Thyroid gland (tissue), 4 donors: ENCODE measurements at regions not wholly inside any gene's neighbourhood (a gene's known extent, or its start where the extent isn't known, plus 50 kb on each side); places are given as distances from the start of the nearest gene placed in this dataset.

ENCODE experiments used
- POLR2A ChIP-seq, 2 donors: fragments of 450-650 bp; IDR thresholded peaks; one replicate each; pipeline ENCODE4 v1.6.1; 2017; ENCODE audit warnings: antibody characterized with exemption in 2 of 2, mild to moderate bottlenecking in 2 of 2, moderate library complexity in 1 of 2
- TF ChIP-seq, protein P1 (sequence below), 6 experiments: fragments of 200-600 bp in 3 of 6; fragments of 450-650 bp in 3 of 6; sonication (generic) in 3 of 6; IDR thresholded peaks; one replicate each; pipeline ENCODE4 v1.5.1; 2016 to 2019; ENCODE audit warnings: antibody characterized with exemption in 6 of 6, mild to moderate bottlenecking in 2 of 6, inconsistent platforms in 1 of 6, moderate library complexity in 1 of 6

DNA sequence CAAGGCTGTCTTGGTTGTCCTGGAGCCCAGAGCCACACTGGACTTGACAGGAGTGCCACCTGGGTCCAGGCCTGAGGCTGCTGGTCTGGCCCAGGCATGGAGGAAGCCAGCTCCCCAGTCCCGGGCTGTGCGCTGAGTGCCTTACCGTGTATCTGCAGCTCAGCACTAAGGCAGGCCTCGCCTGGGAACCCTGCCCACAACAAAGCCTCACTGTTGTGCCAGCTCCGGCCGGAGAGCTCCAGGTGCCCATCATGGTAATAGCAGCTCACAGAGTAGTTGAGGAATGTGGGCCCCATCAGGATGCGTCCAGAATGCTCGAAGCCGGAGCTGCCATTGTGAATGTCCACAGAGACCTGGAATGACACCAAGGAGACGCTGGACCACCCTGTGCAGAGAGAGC lies 72.2 kb downstream of the RMI2 start:
- TF ChIP-seq, protein P1, sequence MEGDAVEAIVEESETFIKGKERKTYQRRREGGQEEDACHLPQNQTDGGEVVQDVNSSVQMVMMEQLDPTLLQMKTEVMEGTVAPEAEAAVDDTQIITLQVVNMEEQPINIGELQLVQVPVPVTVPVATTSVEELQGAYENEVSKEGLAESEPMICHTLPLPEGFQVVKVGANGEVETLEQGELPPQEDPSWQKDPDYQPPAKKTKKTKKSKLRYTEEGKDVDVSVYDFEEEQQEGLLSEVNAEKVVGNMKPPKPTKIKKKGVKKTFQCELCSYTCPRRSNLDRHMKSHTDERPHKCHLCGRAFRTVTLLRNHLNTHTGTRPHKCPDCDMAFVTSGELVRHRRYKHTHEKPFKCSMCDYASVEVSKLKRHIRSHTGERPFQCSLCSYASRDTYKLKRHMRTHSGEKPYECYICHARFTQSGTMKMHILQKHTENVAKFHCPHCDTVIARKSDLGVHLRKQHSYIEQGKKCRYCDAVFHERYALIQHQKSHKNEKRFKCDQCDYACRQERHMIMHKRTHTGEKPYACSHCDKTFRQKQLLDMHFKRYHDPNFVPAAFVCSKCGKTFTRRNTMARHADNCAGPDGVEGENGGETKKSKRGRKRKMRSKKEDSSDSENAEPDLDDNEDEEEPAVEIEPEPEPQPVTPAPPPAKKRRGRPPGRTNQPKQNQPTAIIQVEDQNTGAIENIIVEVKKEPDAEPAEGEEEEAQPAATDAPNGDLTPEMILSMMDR (IDR thresholded peaks at IDR 0.05), result no peak
- no peak for TF ChIP-seq POLR2A (IDR thresholded peaks at IDR 0.05)
